ENCODE measurements at regions not wholly inside any gene's neighbourhood (a gene's known extent, or its start where the extent isn't known, plus 50 kb on each side); places are given as distances from the start of the nearest gene placed in this dataset.

- intact Hi-C loops (cut with micrococcal nuclease): loop anchor here (5.0 kb wide), 1 partner anchor 71 kb away; no protein-coding TSS in a partner anchor
- H3K27ac Mint-ChIP-seq (ENCODE audit: low read depth, unreplicated experiment): no peak overlapping the region
- peaks cover 11% of the 10 kb centered on the region for H3K9me3 Mint-ChIP-seq (ENCODE audit: unreplicated experiment)
- CTCF ChIA-PET: no interaction called here
- no peak for DNase-seq (ENCODE audit: unreplicated experiment)
- no peak for TF ChIP-seq CTCF (IDR thresholded peaks at IDR 0.05; ENCODE audit: unreplicated experiment)
- BruUV-seq (replicated peaks): no TSS peak
- H3K4me1 Mint-ChIP-seq (ENCODE audit: insufficient read depth, unreplicated experiment): peaks cover 12% of the 10 kb centered on the region
- POLR2A ChIA-PET: no interaction called here
- H3K4me3 Mint-ChIP-seq (ENCODE audit: unreplicated experiment): no peak overlapping the region
- H3K27me3 Mint-ChIP-seq (ENCODE audit: insufficient read depth, unreplicated experiment): no peaks in the 10 kb centered on the region
- H3K36me3 Mint-ChIP-seq (ENCODE audit: insufficient read depth, unreplicated experiment): no peaks in the 10 kb centered on the region
Measured at GRCh38 chr16:17766012-17766411, 295.3 kb upstream of the XYLT1 start.

GRCh38 chr16:17759451-17760390 is 289.0 kb upstream of the XYLT1 start:
- BruUV-seq (replicated peaks): no TSS peak
- Mint-ChIP-seq H3K27me3 (ENCODE audit: insufficient read depth, unreplicated experiment) (no peaks in the 10 kb centered on the region), H3K9me3 (ENCODE audit: unreplicated experiment) (peaks cover 9% of the 10 kb centered on the region), H3K27ac (ENCODE audit: low read depth, unreplicated experiment) (no peak overlapping the region), H3K4me3 (ENCODE audit: unreplicated experiment) (no peak overlapping the region), H3K4me1 (ENCODE audit: insufficient read depth, unreplicated experiment) (no peaks in the 10 kb centered on the region), H3K36me3 (ENCODE audit: insufficient read depth, unreplicated experiment) (no peaks in the 10 kb centered on the region)
- CTCF ChIA-PET: no interaction called here
- no peak for DNase-seq (ENCODE audit: unreplicated experiment)
- TF ChIP-seq CTCF (IDR thresholded peaks at IDR 0.05; ENCODE audit: unreplicated experiment): no peak
- intact Hi-C loops (cut with micrococcal nuclease): no loop called here
- POLR2A ChIA-PET: no interaction called here

GRCh38 chr16:17757808-17758207 is 287.0 kb upstream of the XYLT1 start:
- H3K4me3 Mint-ChIP-seq (ENCODE audit: unreplicated experiment): no peak overlapping the region
- ChIA-PET POLR2A (no interaction called here), CTCF (no interaction called here)
- intact Hi-C loops (cut with micrococcal nuclease): no loop called here
- no peak for TF ChIP-seq CTCF (IDR thresholded peaks at IDR 0.05; ENCODE audit: unreplicated experiment)
- H3K9me3 Mint-ChIP-seq (ENCODE audit: unreplicated experiment): peaks cover 17% of the 10 kb centered on the region
- no peaks in the 10 kb centered on the region for H3K36me3 Mint-ChIP-seq (ENCODE audit: insufficient read depth, unreplicated experiment)
- no peak overlapping the region for H3K27ac Mint-ChIP-seq (ENCODE audit: low read depth, unreplicated experiment)
- no TSS peak for BruUV-seq (replicated peaks)
- no peaks in the 10 kb centered on the region for H3K4me1 Mint-ChIP-seq (ENCODE audit: insufficient read depth, unreplicated experiment)
- DNase-seq (ENCODE audit: unreplicated experiment): no peak
- H3K27me3 Mint-ChIP-seq (ENCODE audit: insufficient read depth, unreplicated experiment): no peaks in the 10 kb centered on the region

- no peaks in the 10 kb centered on the region for H3K36me3 Mint-ChIP-seq (ENCODE audit: insufficient read depth, unreplicated experiment)
- H3K9me3 Mint-ChIP-seq (ENCODE audit: unreplicated experiment): peaks cover 18% of the 10 kb centered on the region
- no peaks in the 10 kb centered on the region for H3K27me3 Mint-ChIP-seq (ENCODE audit: insufficient read depth, unreplicated experiment)
- intact Hi-C loops (cut with micrococcal nuclease): no loop called here
- no peak overlapping the region for H3K27ac Mint-ChIP-seq (ENCODE audit: low read depth, unreplicated experiment)
- no peak for TF ChIP-seq CTCF (IDR thresholded peaks at IDR 0.05; ENCODE audit: unreplicated experiment)
- ChIA-PET POLR2A (no interaction called here), CTCF (no interaction called here)
- BruUV-seq (replicated peaks): no TSS peak
- H3K4me3 Mint-ChIP-seq (ENCODE audit: unreplicated experiment): no peak overlapping the region
- no peaks in the 10 kb centered on the region for H3K4me1 Mint-ChIP-seq (ENCODE audit: insufficient read depth, unreplicated experiment)
- no peak for DNase-seq (ENCODE audit: unreplicated experiment)
Measured at GRCh38 chr16:17755158-17755557, 284.4 kb upstream of the XYLT1 start.

Data from MCF 10A (cell line).